GM23338 (cell line): ENCODE measurements at regions not wholly inside any gene's neighbourhood (a gene's known extent, or its start where the extent isn't known, plus 50 kb on each side); places are given as distances from the start of the nearest gene placed in this dataset.

Source experiments
- ATAC-seq: fragments of 200-7000 bp; cut with Tn5 transposase; 3 replicates; pipeline ENCODE4 v1.9.1; 2020
- DNase-seq: peaks from one replicate; pipeline ENCODE4 v3.0.0-alpha.2; 2015; ENCODE audit warnings: low spot score
- H2AFZ ChIP-seq: fragments of 200-600 bp; sonication (generic); 2 replicates; pipeline ENCODE4 v1.8.0; 2016; ENCODE audit warnings: antibody characterized with exemption, mild to moderate bottlenecking, moderate library complexity
- H3F3A ChIP-seq: fragments of 200-600 bp; sonication (generic); replicated peaks from 2 replicates; pipeline ENCODE4 v1.8.0; 2017; ENCODE audit warnings: antibody characterized with exemption, mixed run types, low read depth
- H3K27ac ChIP-seq: fragments of 200-600 bp; sonication (generic); 2 replicates; pipeline ENCODE4 v1.6.1; 2016; ENCODE audit warnings: low read depth
- H3K27me3 ChIP-seq: fragments of 200-600 bp; sonication (generic); 2 replicates; pipeline ENCODE4 v1.8.0; 2016; ENCODE audit warnings: mild to moderate bottlenecking, mixed run types, moderate library complexity; ENCODE audit not compliant: insufficient read depth
- H3K36me3 ChIP-seq: fragments of 200-600 bp; sonication (generic); 2 replicates; pipeline ENCODE4 v1.8.0; 2016; ENCODE audit warnings: mild to moderate bottlenecking; ENCODE audit not compliant: insufficient read depth
- H3K4me1 ChIP-seq: fragments of 200-600 bp; sonication (generic); 2 replicates; pipeline ENCODE4 v1.8.0; 2016; ENCODE audit warnings: mild to moderate bottlenecking, moderate library complexity; ENCODE audit not compliant: insufficient read depth
- H3K4me2 ChIP-seq: fragments of 200-600 bp; sonication (generic); 2 replicates; pipeline ENCODE4 v1.7.1; 2017; ENCODE audit warnings: mixed run types
- H3K4me3 ChIP-seq: fragments of 200-600 bp; sonication (generic); 2 replicates; pipeline ENCODE4 v1.6.1; 2016; ENCODE audit warnings: mixed run types
- H3K79me2 ChIP-seq: fragments of 200-600 bp; sonication (generic); replicated peaks from 2 replicates; pipeline ENCODE4 v1.8.0; 2017; ENCODE audit warnings: mild to moderate bottlenecking; ENCODE audit not compliant: insufficient read depth
- H3K9me2 ChIP-seq: fragments of 200-600 bp; sonication (generic); 2 replicates; pipeline ENCODE4 v1.8.0; 2017; ENCODE audit not compliant: insufficient read depth
- H4K20me1 ChIP-seq: fragments of 200-600 bp; sonication (generic); replicated peaks from 2 replicates; pipeline ENCODE4 v1.8.0; 2017; ENCODE audit warnings: mild to moderate bottlenecking; ENCODE audit not compliant: insufficient read depth
- H3K27ac Mint-ChIP-seq: 2 replicates; pipeline ENCODE4 v1.8.0; 2020; ENCODE audit warnings: inconsistent platforms, mild to moderate bottlenecking, moderate library complexity, mixed read lengths
- H3K27me3 Mint-ChIP-seq: 3 replicates; pipeline ENCODE4 v1.8.0; 2022; ENCODE audit warnings: low read depth, mild to moderate bottlenecking, moderate library complexity, mixed read lengths, inconsistent platforms; ENCODE audit not compliant: insufficient read depth, poor library complexity
- H3K36me3 Mint-ChIP-seq: 3 replicates; pipeline ENCODE4 v1.8.0; 2021; ENCODE audit warnings: low read depth, mild to moderate bottlenecking, inconsistent platforms, moderate library complexity, mixed read lengths
- H3K4me1 Mint-ChIP-seq: 3 replicates; pipeline ENCODE4 v1.8.0; 2020; ENCODE audit warnings: mild to moderate bottlenecking, inconsistent platforms, mixed read lengths
- H3K4me3 Mint-ChIP-seq: 3 replicates; pipeline ENCODE4 v1.8.0; 2021; ENCODE audit warnings: moderate library complexity, mild to moderate bottlenecking, inconsistent platforms, mixed read lengths
- H3K9me3 Mint-ChIP-seq: 3 replicates; pipeline ENCODE4 v1.8.0; 2020; ENCODE audit warnings: moderate library complexity, mild to moderate bottlenecking, inconsistent platforms, mixed read lengths
- CREB1 ChIP-seq: fragments of 250-450 bp; sonication (Bioruptor Pico); IDR thresholded peaks from 2 replicates; pipeline ENCODE4 v1.5.0; 2020; ENCODE audit warnings: low read depth, mild to moderate bottlenecking, moderate library complexity
- CTCF ChIP-seq, 2 experiments: fragments of 200-600 bp in 1 of 2; sonication (generic) in 1 of 2; conservative IDR thresholded peaks; 2 replicates each; pipeline versions ENCODE4 v1.5.1 to v1.6.1; 2016 to 2017; ENCODE audit warnings: antibody characterized with exemption in 2 of 2, low read depth in 2 of 2, mild to moderate bottlenecking in 2 of 2, moderate library complexity in 1 of 2
- ETS1 ChIP-seq: IDR thresholded peaks from 2 replicates; pipeline ENCODE4 v1.6.1; 2016; ENCODE audit warnings: antibody characterized with exemption
- EZH2 ChIP-seq: fragments of 200-600 bp; sonication (generic); IDR thresholded peaks from one replicate; pipeline ENCODE4 v1.8.0; 2017; ENCODE audit warnings: antibody characterized with exemption, mild to moderate bottlenecking, low read depth; ENCODE audit not compliant: unreplicated experiment
- EZH2phosphoT487 ChIP-seq: fragments of 200-600 bp; sonication (generic); IDR thresholded peaks from one replicate; pipeline ENCODE4 v1.8.1; 2018; ENCODE audit warnings: antibody characterized with exemption; ENCODE audit not compliant: unreplicated experiment
- JUNB ChIP-seq: IDR thresholded peaks from one replicate; pipeline ENCODE4 v1.6.1; 2016; ENCODE audit warnings: antibody characterized with exemption; ENCODE audit not compliant: unreplicated experiment
- NANOG ChIP-seq: IDR thresholded peaks from 2 replicates; pipeline ENCODE4 v1.6.1; 2016; ENCODE audit warnings: antibody characterized with exemption, borderline replicate concordance
- POLR2AphosphoS5 ChIP-seq: IDR thresholded peaks from 2 replicates; pipeline ENCODE4 v1.6.1; 2016; ENCODE audit warnings: antibody characterized with exemption, low read depth
- REST ChIP-seq: IDR thresholded peaks from one replicate; pipeline ENCODE4 v1.6.1; 2018; ENCODE audit warnings: antibody characterized with exemption; ENCODE audit not compliant: unreplicated experiment
- STAT1 ChIP-seq: IDR thresholded peaks from one replicate; pipeline ENCODE4 v1.6.1; 2016; ENCODE audit warnings: antibody characterized with exemption; ENCODE audit not compliant: unreplicated experiment
- ZNF114 ChIP-seq: fragments of 250-450 bp; sonication (Bioruptor Pico); IDR thresholded peaks from 2 replicates; pipeline ENCODE4 v1.5.0; 2020; ENCODE audit warnings: mild to moderate bottlenecking, moderate library complexity
- ZNF331 ChIP-seq: fragments of 250-450 bp; sonication (Bioruptor Pico); IDR thresholded peaks from 2 replicates; pipeline ENCODE4 v1.5.0; 2020; ENCODE audit warnings: low read depth, mild to moderate bottlenecking, moderate library complexity
- ZNF462 ChIP-seq: fragments of 250-450 bp; sonication (Bioruptor Pico); IDR thresholded peaks from 2 replicates; pipeline ENCODE4 v1.5.0; 2020; ENCODE audit warnings: mild to moderate bottlenecking, moderate library complexity

- Histone ChIP-seq H3K9me2 (no peaks in the 10 kb centered on the region), H3F3A (peaks cover 31% of the 10 kb centered on the region), H3K27me3 (peaks cover 100% of the 10 kb centered on the region), H3K36me3 (no peaks in the 10 kb centered on the region), H2AFZ (no peak overlapping the region), H3K4me3 (peak overlapping the region; percentile 75), H4K20me1 (peaks cover 7% of the 10 kb centered on the region; the same call in 1 of the 2 replicates), H3K27ac (no peak overlapping the region), H3K4me1 (peaks cover 67% of the 10 kb centered on the region), H3K4me2 (peak overlapping the region; percentile 99), H3K79me2 (no peaks in the 10 kb centered on the region)
- no peaks in the 10 kb centered on the region for H3K36me3 Mint-ChIP-seq
- H3K27me3 Mint-ChIP-seq, result peaks cover 100% of the 10 kb centered on the region
- H3K4me3 Mint-ChIP-seq, result peak overlapping the region; percentile 83
- peaks cover 63% of the 10 kb centered on the region for H3K4me1 Mint-ChIP-seq
- DNase-seq (no peak), ATAC-seq (no peak)
- no peak overlapping the region for H3K27ac Mint-ChIP-seq
- H3K9me3 Mint-ChIP-seq, result peaks cover 7% of the 10 kb centered on the region; the same call in 2 of the 3 replicates
- TF ChIP-seq NANOG (no peak), REST (no peak), JUNB (no peak), STAT1 (no peak), ZNF114 (CRISPR knock-in tag) (no peak), POLR2AphosphoS5 (no peak), ETS1 (no peak), ZNF462 (CRISPR knock-in tag) (no peak), EZH2phosphoT487 (no peak), CREB1 (CRISPR knock-in tag) (no peak), ZNF331 (CRISPR knock-in tag) (no peak), CTCF (conservative IDR thresholded peaks at IDR 0.05; ENCODE audit: low read depth in 2 of 2) (no peak), EZH2 (no peak)
Measured at GRCh38 chr6:28812778-28813569, 110.8 kb downstream of the TRIM27 start.
